Small intestine (tissue), 7 donors: ENCODE measurements at regions not wholly inside any gene's neighbourhood (a gene's known extent, or its start where the extent isn't known, plus 50 kb on each side); places are given as distances from the start of the nearest gene placed in this dataset.

Source experiments
- DNase-seq, 2 donors: peaks; one replicate each; pipeline versions ENCODE4 v3.0.0 to v3.0.0-alpha.2; 2013
- FAIRE-seq: peaks from 2 replicates; lab custom pipeline; 2012; peaks lifted over from hg19 to GRCh38; lab: Jason Lieb, UNC
- H3K27ac ChIP-seq, 3 donors: one replicate each; pipeline ENCODE4 v1.5.1; 2013; ENCODE audit warnings: low read length in 2 of 3, mild to moderate bottlenecking in 2 of 3, control low read depth in 1 of 3, inconsistent platforms in 1 of 3, low read depth in 1 of 3, moderate library complexity in 1 of 3
- H3K27me3 ChIP-seq, 3 donors: one replicate each; pipeline ENCODE4 v1.6.1; 2013; ENCODE audit warnings: low read length in 3 of 3, inconsistent platforms in 1 of 3; ENCODE audit not compliant: control insufficient read depth in 3 of 3, insufficient read depth in 3 of 3
- H3K36me3 ChIP-seq, 3 donors: one replicate each; pipeline ENCODE4 v1.6.1; 2013; ENCODE audit warnings: low read length in 3 of 3, inconsistent platforms in 1 of 3, low read depth in 1 of 3, mild to moderate bottlenecking in 1 of 3, moderate library complexity in 1 of 3; ENCODE audit not compliant: control insufficient read depth in 3 of 3, insufficient read depth in 2 of 3
- H3K4me1 ChIP-seq, 3 donors: one replicate each; pipeline ENCODE4 v1.6.1; 2013; ENCODE audit warnings: low read length in 2 of 3, inconsistent platforms in 1 of 3, low read depth in 1 of 3, mild to moderate bottlenecking in 1 of 3, moderate library complexity in 1 of 3; ENCODE audit not compliant: control insufficient read depth in 3 of 3, insufficient read depth in 2 of 3
- H3K4me3 ChIP-seq, 3 donors: one replicate each; pipeline ENCODE4 v1.5.1; 2013; ENCODE audit warnings: low read length in 3 of 3, control low read depth in 1 of 3, inconsistent platforms in 1 of 3, low read depth in 1 of 3, mild to moderate bottlenecking in 1 of 3, moderate library complexity in 1 of 3
- H3K9me3 ChIP-seq, 2 donors: one replicate each; pipeline ENCODE4 v1.6.1; 2013; ENCODE audit warnings: low read depth in 1 of 2, low read length in 1 of 2; ENCODE audit not compliant: control insufficient read depth in 2 of 2, insufficient read depth in 1 of 2
- WGBS, 3 donors: extraction: QIAGEN DNeasy Blood & Tissue Kit; methylation state at CpG; one replicate each; pipeline ENCODE4 v1.1.7; 2013; 5-methylcytosine and 5-hydroxymethylcytosine counted together
- donor health status: healthy with polysubstance abuse.
- donor health status: control.
- donor health status: control.
- donor health status: Bipolar disorder and iron deficiency.
- donor health status: healthy.

- Histone ChIP-seq H3K27me3 (peaks cover 0 to 2% (median 0%) of the 10 kb centered on the region in 3 donors), H3K36me3 (no peaks in the 10 kb centered on the region), H3K4me1 (peaks cover 0 to 4% (median 0%) of the 10 kb centered on the region in 3 donors), H3K9me3 (no peaks in the 10 kb centered on the region), H3K27ac (no peak overlapping the region), H3K4me3 (no peak overlapping the region)
- FAIRE-seq (no peak), DNase-seq (no peak)
- 73 to 85% (median 74%) methylated on average over 2 of the region's 2 CpGs for WGBS, 3 donors
These were observed 196.9 kb upstream of the USP24 start for GRCh38 chr1:55412060-55412459.

- 81 to 94% (median 84%) methylated on average over 2 of the region's 2 CpGs for WGBS, 3 donors
- FAIRE-seq (no peak), DNase-seq (no peak)
- no peaks in the 10 kb centered on the region for H3K36me3 ChIP-seq
- no peaks in the 10 kb centered on the region for H3K4me1 ChIP-seq
- no peak overlapping the region for H3K27ac ChIP-seq
- no peak overlapping the region for H3K4me3 ChIP-seq
- H3K27me3 ChIP-seq: no peaks in the 10 kb centered on the region
- H3K9me3 ChIP-seq: peaks cover 0 to 2% of the 10 kb centered on the region in 2 donors
These were observed 187.7 kb upstream of the USP24 start for GRCh38 chr1:55402671-55403464.

- Histone ChIP-seq H3K4me3 (no peak overlapping the region), H3K4me1 (no peaks in the 10 kb centered on the region), H3K27ac (no peak overlapping the region), H3K9me3 (peaks cover 0 to 2% of the 10 kb centered on the region in 2 donors), H3K36me3 (no peaks in the 10 kb centered on the region), H3K27me3 (no peaks in the 10 kb centered on the region)
- DNase-seq: no peak
- FAIRE-seq: no peak
- 65 to 73% (median 66%) methylated on average over 3 of the region's 3 CpGs for WGBS, 3 donors
These were observed 187.0 kb upstream of the USP24 start for GRCh38 chr1:55402142-55402541.

GRCh38 chr1:55400508-55400907 is 185.3 kb upstream of the USP24 start:
- H3K27ac ChIP-seq: no peak overlapping the region
- no peaks in the 10 kb centered on the region for H3K27me3 ChIP-seq
- 83 to 86% (median 83%) methylated on average over 8 of the region's 8 CpGs for WGBS, 3 donors
- H3K36me3 ChIP-seq: no peaks in the 10 kb centered on the region
- FAIRE-seq (no peak), DNase-seq (no peak)
- H3K9me3 ChIP-seq: no peaks in the 10 kb centered on the region
- no peak overlapping the region for H3K4me3 ChIP-seq
- no peaks in the 10 kb centered on the region for H3K4me1 ChIP-seq

GRCh38 chr1:55399346-55399745 is 184.2 kb upstream of the USP24 start:
- Histone ChIP-seq H3K9me3 (peaks cover 0 to 4% of the 10 kb centered on the region in 2 donors), H3K36me3 (no peaks in the 10 kb centered on the region), H3K27ac (no peak overlapping the region), H3K27me3 (no peaks in the 10 kb centered on the region), H3K4me3 (no peak overlapping the region), H3K4me1 (no peaks in the 10 kb centered on the region)
- WGBS, 3 donors: 69 to 73% (median 70%) methylated on average over 5 of the region's 5 CpGs
- no peak for FAIRE-seq
- no peak for DNase-seq

- no peaks in the 10 kb centered on the region for H3K36me3 ChIP-seq
- FAIRE-seq (no peak), DNase-seq (peak in 1 of 2 donors; percentile 42)
- no peak overlapping the region for H3K4me3 ChIP-seq
- H3K9me3 ChIP-seq: peaks cover 0 to 4% of the 10 kb centered on the region in 2 donors
- no peak overlapping the region for H3K27ac ChIP-seq
- H3K4me1 ChIP-seq: no peaks in the 10 kb centered on the region
- H3K27me3 ChIP-seq: no peaks in the 10 kb centered on the region
- 52 to 66% (median 64%) methylated on average over 5 of the region's 5 CpGs for WGBS, 3 donors
These were observed 181.3 kb upstream of the USP24 start for GRCh38 chr1:55396381-55396891.

GRCh38 chr1:55388960-55389359 is 173.8 kb upstream of the USP24 start:
- Histone ChIP-seq H3K4me1 (no peaks in the 10 kb centered on the region), H3K27me3 (no peaks in the 10 kb centered on the region), H3K36me3 (no peaks in the 10 kb centered on the region), H3K4me3 (no peak overlapping the region), H3K27ac (no peak overlapping the region), H3K9me3 (peaks cover 0 to 4% of the 10 kb centered on the region in 2 donors)
- FAIRE-seq (no peak), DNase-seq (no peak)

GRCh38 chr1:55387145-55387544 is 172.0 kb upstream of the USP24 start:
- DNase-seq (no peak), FAIRE-seq (no peak)
- WGBS, 3 donors: 50 to 75% (median 70%) methylated on average over 2 of the region's 2 CpGs
- Histone ChIP-seq H3K4me3 (no peak overlapping the region), H3K27ac (no peak overlapping the region), H3K9me3 (peaks cover 0 to 4% of the 10 kb centered on the region in 2 donors), H3K36me3 (no peaks in the 10 kb centered on the region), H3K27me3 (no peaks in the 10 kb centered on the region), H3K4me1 (no peaks in the 10 kb centered on the region)
